ENCODE measurements at regions not wholly inside any gene's neighbourhood (a gene's known extent, or its start where the extent isn't known, plus 50 kb on each side); places are given as distances from the start of the nearest gene placed in this dataset.

GRCh38 chr12:94732367-94732990 is 82.1 kb upstream of the TMCC3 start:
- Histone ChIP-seq H3K36me3 (replicated peaks; ENCODE audit: insufficient read depth, low read length) (no peaks in the 10 kb centered on the region), H3K79me2 (ENCODE audit: low read length) (no peaks in the 10 kb centered on the region), H2AFZ (ENCODE audit: low read length) (no peak overlapping the region), H4K20me1 (ENCODE audit: insufficient read depth, low read length) (no peaks in the 10 kb centered on the region), H3K4me2 (ENCODE audit: low read depth, low read length) (no peak overlapping the region), H3K4me1 (ENCODE audit: low read length) (no peaks in the 10 kb centered on the region), H3K9ac (ENCODE audit: low read length) (no peak overlapping the region), H3K9me2 (replicated peaks; ENCODE audit: insufficient read depth, low read length) (no peaks in the 10 kb centered on the region), H3K4me3 (ENCODE audit: low read length) (no peak overlapping the region), H3K27ac (ENCODE audit: low read length) (no peak overlapping the region), H3F3A (ENCODE audit: insufficient read depth, low read length) (no peaks in the 10 kb centered on the region), H3K27me3 (replicated peaks; ENCODE audit: insufficient read depth, low read length) (no peaks in the 10 kb centered on the region), H3K9me3 (replicated peaks; ENCODE audit: insufficient read depth, low read length) (no peaks in the 10 kb centered on the region)
- no peak for DNase-seq
- TF ChIP-seq CTCF (IDR thresholded peaks at IDR 0.05; ENCODE audit: low read length) (no peak), EZH2 (optimal IDR thresholded peaks at IDR 0.05; ENCODE audit: low read depth, low read length) (no peak), EZH2phosphoT487 (IDR thresholded peaks at IDR 0.05; ENCODE audit: low read length) (no peak)

GRCh38 chr12:94731733-94732360 is 81.5 kb upstream of the TMCC3 start:
- no peaks in the 10 kb centered on the region for H3K27me3 ChIP-seq (replicated peaks; ENCODE audit: insufficient read depth, low read length)
- H3F3A ChIP-seq (ENCODE audit: insufficient read depth, low read length) = no peaks in the 10 kb centered on the region
- no peak overlapping the region for H3K4me2 ChIP-seq (ENCODE audit: low read depth, low read length)
- no peaks in the 10 kb centered on the region for H3K4me1 ChIP-seq (ENCODE audit: low read length)
- no peak overlapping the region for H3K9ac ChIP-seq (ENCODE audit: low read length)
- TF ChIP-seq EZH2 (optimal IDR thresholded peaks at IDR 0.05; ENCODE audit: low read depth, low read length) (no peak), EZH2phosphoT487 (IDR thresholded peaks at IDR 0.05; ENCODE audit: low read length) (no peak), CTCF (IDR thresholded peaks at IDR 0.05; ENCODE audit: low read length) (no peak)
- no peak overlapping the region for H3K4me3 ChIP-seq (ENCODE audit: low read length)
- no peaks in the 10 kb centered on the region for H4K20me1 ChIP-seq (ENCODE audit: insufficient read depth, low read length)
- H3K9me2 ChIP-seq (replicated peaks; ENCODE audit: insufficient read depth, low read length) = no peaks in the 10 kb centered on the region
- no peaks in the 10 kb centered on the region for H3K79me2 ChIP-seq (ENCODE audit: low read length)
- H3K9me3 ChIP-seq (replicated peaks; ENCODE audit: insufficient read depth, low read length) = no peaks in the 10 kb centered on the region
- no peak overlapping the region for H2AFZ ChIP-seq (ENCODE audit: low read length)
- DNase-seq = no peak
- H3K27ac ChIP-seq (ENCODE audit: low read length) = no peak overlapping the region
- no peaks in the 10 kb centered on the region for H3K36me3 ChIP-seq (replicated peaks; ENCODE audit: insufficient read depth, low read length)

DNA sequence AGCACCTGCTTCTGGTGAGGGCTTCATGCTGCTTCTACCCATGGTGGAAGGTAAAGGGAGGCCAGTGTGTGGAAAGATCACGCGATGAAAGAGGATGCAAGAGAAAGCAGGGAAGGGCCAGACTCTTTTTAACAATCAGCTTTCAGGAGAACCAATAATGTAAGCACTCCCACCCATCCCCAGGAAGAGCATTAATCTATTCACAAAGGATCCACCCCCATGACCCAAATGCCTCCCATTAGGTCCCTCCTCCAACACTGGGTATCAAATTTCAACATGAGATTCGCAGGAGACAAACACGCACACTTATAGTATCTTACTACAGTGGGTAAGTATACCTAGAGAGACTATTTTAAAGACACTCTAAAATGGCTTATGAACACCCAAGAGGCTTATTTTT is 80.5 kb upstream of the TMCC3 start:
- Histone ChIP-seq H2AFZ (ENCODE audit: low read length) (no peak overlapping the region), H3K4me3 (ENCODE audit: low read length) (no peak overlapping the region)
- no peak for DNase-seq

More for the DNA sequence above, 80.5 kb upstream of the TMCC3 start:
- Histone ChIP-seq H3K27ac (ENCODE audit: low read length) (no peak overlapping the region), H3K9me2 (replicated peaks; ENCODE audit: insufficient read depth, low read length) (no peaks in the 10 kb centered on the region), H3K36me3 (replicated peaks; ENCODE audit: insufficient read depth, low read length) (no peaks in the 10 kb centered on the region), H3K9me3 (replicated peaks; ENCODE audit: insufficient read depth, low read length) (no peaks in the 10 kb centered on the region), H3K4me1 (ENCODE audit: low read length) (no peaks in the 10 kb centered on the region), H3K9ac (ENCODE audit: low read length) (no peak overlapping the region), H3K27me3 (replicated peaks; ENCODE audit: insufficient read depth, low read length) (no peaks in the 10 kb centered on the region), H3K79me2 (ENCODE audit: low read length) (no peaks in the 10 kb centered on the region), H3F3A (ENCODE audit: insufficient read depth, low read length) (no peaks in the 10 kb centered on the region), H4K20me1 (ENCODE audit: insufficient read depth, low read length) (no peaks in the 10 kb centered on the region), H3K4me2 (ENCODE audit: low read depth, low read length) (no peak overlapping the region)
- TF ChIP-seq EZH2 (optimal IDR thresholded peaks at IDR 0.05; ENCODE audit: low read depth, low read length) (no peak), EZH2phosphoT487 (IDR thresholded peaks at IDR 0.05; ENCODE audit: low read length) (no peak), CTCF (IDR thresholded peaks at IDR 0.05; ENCODE audit: low read length) (no peak)
